HG03565 (cell line): ENCODE measurements at regions not wholly inside any gene's neighbourhood (a gene's known extent, or its start where the extent isn't known, plus 50 kb on each side); places are given as distances from the start of the nearest gene placed in this dataset.
"Not testable (repeated sequence)": the region's sequence is repeated elsewhere in the genome, so short reads cannot be mapped to it uniquely, and the experiment has no call there.

Experiments
- ATAC-seq: cut with Tn5 transposase; IDR thresholded peaks from one replicate; pipeline ENCODE4 v1.9.1; 2021; ENCODE audit warnings: mild to moderate bottlenecking, moderate library complexity; ENCODE audit not compliant: unreplicated experiment

DNA sequence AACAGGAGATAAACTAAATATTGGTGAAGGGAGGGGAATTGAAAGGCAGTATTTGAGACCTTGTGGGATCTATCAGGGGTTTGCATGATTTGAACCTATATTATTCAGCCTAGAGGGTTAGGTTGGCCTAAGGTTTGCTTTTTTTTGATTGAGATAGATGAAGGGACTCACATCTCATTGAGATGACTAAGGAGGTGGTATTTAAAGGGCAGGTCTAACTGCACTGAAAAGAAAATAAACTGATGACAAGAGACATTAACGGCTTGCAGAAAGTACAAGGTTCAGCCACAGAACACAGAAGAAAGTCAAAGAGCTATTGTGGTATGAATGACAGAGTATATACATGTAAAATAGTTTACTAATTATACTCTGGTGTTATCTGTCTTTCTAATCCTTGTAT is 412.7 kb downstream of the CDH10 start:
- ATAC-seq, result no peak

GRCh38 chr5:24232929-24233498 is 411.8 kb downstream of the CDH10 start:
- ATAC-seq, result no peak

DNA sequence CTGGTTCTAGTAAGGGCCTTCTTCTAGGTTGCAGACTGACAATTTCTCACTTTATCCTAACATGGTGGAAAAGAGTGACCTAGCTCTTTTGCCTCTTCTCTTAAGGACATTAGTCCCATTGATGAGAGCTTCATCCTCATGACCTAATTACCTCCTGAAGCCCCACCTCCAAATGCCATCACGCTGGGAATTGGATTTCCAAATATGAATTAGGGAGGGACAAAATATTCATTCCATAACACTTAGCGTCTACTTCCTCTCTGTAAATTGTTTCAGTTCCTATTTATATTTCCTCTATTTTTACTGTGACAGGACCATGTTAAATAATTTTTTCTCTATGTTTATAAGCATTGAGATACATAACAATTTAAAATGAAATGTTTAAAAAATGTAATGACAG is 408.8 kb downstream of the CDH10 start:
- no peak for ATAC-seq

GRCh38 chr5:24245821-24246220 is 399.0 kb downstream of the CDH10 start:
- ATAC-seq, result no peak

DNA sequence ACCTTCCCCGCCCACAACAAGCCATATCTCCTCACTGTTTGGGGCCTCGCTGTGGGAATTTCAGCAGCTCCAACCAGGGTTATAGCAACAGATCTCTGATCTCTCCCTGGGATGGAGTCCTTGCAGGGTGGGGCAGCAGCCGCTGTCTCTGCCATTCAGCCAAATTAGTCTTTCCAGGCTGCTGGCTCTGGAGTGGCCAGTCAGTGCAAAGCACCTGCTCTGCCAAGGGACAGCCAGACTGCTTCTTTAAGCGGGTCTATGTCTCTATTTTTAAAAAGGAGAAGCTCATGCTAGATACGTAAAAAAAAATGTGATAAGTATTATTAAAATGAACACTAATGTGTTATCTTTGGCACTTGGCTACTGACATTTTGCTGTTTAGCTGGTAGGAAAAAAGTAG is 380.2 kb downstream of the CDH10 start:
- ATAC-seq, result no peak

DNA sequence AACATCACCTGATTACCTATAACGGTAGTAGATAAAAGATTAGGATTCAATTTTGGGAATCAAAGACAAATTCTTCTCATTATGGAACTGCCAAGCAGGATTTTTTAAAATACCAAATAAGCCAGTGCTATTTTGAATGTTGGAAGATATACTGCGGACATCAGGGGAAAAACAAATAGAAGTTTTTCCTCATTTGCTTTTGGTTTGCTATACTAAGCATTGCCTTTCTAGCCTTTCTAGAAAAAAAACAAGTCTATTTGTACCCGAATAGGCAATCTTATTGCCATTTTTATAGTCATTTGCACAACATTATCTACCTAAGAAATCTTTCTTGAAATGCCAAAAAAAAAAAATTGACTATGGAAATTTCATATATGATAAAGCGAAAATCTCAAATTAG is 379.5 kb downstream of the CDH10 start:
- no peak for ATAC-seq

DNA sequence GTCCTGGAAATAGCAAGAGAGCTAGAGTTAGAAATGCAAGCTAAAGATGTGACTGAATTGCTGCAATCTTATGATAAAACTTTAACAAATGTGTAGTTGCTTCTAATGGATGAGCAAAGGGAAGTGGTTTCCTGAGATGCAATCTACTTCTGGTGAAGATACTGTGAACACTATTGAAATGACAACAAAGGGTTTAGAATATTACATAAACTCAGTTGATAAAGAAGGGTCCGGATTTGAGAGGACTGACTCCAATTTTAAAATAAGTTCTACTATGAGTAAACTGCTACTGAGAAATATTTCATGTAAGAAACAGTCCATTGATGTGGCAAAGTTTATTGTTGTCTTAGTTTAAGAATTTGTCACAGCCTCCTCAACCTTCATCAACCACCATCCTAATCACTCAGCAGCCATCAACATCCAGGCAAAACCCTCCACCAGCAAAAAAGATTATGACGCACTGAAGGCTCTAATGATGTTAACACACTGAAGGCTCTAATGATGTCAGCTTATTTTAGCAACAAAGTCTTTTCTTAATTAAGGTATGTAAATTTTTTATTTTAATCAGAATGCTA is 376.2 kb downstream of the CDH10 start:
- no peak for ATAC-seq

DNA sequence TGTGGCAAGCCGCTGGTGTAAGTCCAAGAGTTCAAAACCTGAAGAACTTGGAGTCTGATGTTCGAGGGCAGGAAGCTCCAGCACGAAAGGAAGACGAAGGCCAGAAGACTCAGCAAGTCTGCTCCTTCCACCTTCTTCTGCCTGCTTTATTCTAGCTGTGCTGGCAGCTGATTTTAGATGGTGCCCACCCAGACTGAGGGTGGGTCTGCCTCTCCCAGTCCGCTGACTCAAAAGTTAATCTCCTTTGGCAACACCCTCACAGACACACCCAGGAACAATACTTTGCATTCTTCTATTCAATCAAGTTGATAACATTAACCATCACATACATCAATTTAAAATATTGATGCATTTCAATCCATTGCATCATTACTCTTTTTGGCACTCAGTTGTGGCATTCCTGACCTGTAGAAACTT is 373.1 kb downstream of the CDH10 start:
- ATAC-seq, result not testable (repeated sequence)

DNA sequence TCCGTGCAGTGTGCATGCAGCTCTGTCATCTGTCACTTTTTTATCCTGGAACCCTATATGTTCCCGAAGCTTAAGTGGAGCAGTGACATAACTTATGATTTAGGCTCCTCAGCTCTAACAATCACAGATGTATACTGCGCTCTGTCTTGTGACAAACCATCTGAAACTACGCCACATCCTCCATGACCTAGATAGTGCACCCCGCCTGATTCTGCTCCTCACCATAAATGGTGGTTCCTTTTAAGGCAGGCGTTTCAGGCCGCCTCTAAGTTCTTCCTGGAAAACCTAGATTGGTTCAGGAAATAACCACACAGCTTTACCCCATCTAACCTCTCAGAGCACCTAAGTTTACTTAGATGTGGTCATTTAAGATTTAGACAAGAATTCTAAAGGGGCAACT is 372.0 kb downstream of the CDH10 start:
- ATAC-seq, result no peak

DNA sequence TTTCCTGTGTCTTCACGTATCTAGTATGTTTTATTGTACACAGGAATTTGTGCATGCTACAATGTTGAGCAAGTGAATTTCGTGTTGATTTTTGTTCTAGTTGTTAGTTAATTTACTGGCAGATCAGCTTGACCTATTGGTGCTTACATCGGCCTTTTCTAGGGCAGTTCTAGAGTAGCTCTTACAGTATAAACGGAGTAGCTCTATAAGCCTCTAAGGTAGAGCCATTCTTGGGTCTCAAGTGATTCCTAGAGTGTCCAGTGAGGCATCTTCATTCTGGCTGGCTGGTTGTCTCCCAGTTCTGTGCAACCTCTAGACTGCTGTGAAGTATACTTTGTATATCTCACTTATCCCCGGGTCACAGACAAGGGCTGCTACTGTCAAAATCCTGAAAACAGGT is 364.6 kb downstream of the CDH10 start:
- ATAC-seq, result no peak

DNA sequence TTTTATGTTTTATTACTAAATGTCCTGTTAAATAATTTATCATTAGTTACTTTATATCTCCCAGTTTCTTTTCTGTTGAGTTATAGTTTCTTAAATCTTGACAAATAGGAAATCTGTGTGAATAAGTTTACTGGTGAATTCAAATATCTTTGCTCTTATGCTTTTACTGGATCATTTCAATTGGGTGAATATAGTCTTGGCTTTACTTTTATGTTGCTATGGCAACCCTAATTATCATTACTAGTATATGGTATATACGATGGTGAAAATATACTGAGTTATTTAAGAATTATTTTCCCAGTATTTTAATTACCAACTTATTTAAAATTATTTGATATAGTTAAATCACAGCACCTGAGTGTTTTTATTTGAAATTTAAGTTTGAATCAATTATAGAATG is 363.0 kb downstream of the CDH10 start:
- ATAC-seq, result no peak

GRCh38 chr5:24289582-24290335 is 355.0 kb downstream of the CDH10 start:
- ATAC-seq, result no peak

- ATAC-seq, result no peak
Observed at GRCh38 chr5:24290536-24290935, 354.2 kb downstream of the CDH10 start.

DNA sequence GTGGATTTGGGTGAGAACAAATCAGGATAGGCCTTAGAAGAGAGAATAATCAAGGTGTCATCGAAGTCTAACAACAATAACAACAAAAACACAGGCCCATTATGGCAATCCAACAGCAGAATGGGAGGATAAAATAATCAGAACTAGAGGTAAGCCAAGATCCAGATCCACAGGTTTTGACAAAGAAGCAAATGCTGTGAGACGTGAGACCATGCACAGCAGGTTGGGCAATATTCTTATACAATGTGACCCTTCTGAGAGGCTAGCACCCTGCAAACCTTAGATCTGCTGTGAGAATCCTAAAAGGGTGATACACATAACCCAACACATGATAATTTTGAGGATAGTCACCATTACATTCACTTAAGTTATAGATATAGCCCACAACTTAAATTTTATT is 352.9 kb downstream of the CDH10 start:
- ATAC-seq, result no peak

DNA sequence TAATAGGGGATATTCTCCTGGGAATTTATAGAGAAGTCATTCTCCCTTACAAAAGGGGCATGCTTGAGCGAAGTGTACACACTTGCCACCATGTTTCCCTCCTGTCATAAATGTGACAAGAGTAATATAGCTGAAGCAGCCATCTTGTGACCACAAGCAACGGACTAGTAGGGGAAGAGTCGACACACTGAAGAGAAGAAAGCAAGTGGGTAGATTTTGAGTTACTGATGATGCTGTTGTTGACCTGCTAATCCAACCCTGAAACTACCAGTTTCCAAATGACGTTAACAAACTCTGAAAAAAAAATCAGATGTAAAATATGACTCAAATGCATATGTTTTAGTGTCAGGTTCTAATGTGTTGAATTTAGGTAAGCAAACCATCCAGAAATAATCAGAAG is 350.4 kb downstream of the CDH10 start:
- no peak for ATAC-seq

DNA sequence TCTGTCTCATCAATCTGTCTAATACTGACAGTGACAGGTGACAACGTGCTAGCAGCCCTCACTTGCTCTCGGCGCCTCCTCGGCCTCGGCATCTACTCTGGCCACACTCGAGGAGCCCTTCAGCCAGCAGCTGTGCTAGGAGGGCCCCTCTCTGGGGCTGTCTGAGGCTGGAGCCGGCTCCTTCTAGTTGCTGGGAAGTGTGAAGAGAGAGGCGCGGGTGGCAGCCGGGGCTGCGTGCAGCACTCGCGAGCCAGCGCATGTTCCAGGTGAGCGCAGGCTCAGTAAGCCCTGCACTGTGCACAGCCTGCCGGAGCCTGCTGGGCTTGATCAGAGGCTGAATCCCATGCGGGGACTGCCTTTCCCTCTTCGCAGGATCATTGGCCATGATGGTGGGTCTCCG is 330.7 kb downstream of the CDH10 start:
- ATAC-seq, result no peak

- ATAC-seq, result no peak
Observed at GRCh38 chr5:24320643-24321042, 324.1 kb downstream of the CDH10 start.

GRCh38 chr5:24325306-24325832 is 319.4 kb downstream of the CDH10 start:
- ATAC-seq, result no peak

DNA sequence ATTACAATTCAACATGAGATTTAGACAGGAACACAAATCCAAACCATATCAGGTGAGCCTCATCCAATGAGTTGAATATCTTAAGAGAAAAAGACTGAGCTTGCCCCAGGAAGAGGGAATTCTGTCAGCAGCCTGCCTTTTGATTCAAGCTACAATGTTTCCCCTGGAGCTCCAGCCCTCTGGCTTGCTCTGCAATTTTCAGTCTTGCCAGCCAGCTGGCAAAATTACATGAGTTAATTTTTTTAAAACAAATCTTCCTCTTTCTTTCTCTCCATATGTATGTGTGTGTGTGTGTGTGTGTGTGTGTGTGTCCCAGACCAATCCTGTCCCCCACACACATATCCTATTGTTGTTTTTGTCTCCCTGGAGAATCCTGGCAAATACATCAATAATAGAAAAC is 313.2 kb downstream of the CDH10 start:
- ATAC-seq, result no peak

- ATAC-seq, result no peak
Observed at GRCh38 chr5:24347158-24347557, 297.6 kb downstream of the CDH10 start.

DNA sequence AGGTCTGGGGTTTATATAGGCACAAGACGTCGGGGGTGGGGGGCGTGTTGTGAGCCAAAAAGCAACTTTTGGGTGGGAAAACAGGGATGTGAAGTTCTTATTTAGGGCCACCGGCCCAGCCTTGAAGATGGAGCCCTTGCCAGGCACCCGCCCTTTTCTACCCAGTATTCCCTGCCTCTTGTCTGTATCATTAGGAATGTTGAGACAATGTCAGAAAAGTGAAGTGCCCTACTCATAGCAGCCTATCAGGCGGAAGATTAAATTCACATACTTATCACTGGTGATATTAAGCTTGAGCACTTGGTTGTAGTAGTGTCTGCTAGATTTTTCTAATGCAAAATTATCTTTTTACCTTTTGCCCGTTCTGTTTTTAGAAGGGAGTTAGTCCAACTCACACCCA is 293.5 kb downstream of the CDH10 start:
- ATAC-seq, result no peak

DNA sequence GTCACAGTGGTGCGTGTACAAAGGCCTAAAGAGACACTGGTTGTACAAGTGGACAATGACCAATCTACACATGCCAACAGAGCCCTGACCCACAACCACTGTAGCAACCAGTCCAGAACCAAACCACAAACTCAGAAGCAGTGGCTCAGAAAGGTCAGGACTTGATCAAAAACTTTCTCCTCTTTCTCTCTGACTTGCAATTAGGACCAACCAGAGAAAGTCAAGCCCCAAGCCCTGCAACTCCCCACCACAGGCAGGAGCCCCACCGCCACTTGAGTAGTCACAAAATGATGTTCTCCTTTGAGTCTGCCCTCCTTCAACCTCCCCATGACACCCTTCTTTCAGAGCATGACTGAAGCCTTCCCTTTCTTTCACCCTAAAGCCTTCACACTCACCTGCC is 291.8 kb downstream of the CDH10 start:
- ATAC-seq, result no peak
